Epithelial cell of esophagus (primary cell): ENCODE measurements at regions not wholly inside any gene's neighbourhood (a gene's known extent, or its start where the extent isn't known, plus 50 kb on each side); places are given as distances from the start of the nearest gene placed in this dataset.

Experiments
- DNase-seq: peaks from one replicate; pipeline ENCODE4 v3.0.0; 2010; ENCODE audit warnings: low read depth
- H3K4me3 ChIP-seq: 2 replicates; pipeline ENCODE4 v1.5.1; 2011; ENCODE audit warnings: mild to moderate bottlenecking, low read length, control low read depth
- TF ChIP-seq, protein P1 (sequence below): IDR thresholded peaks from 2 replicates; pipeline ENCODE4 v1.5.1; 2011; ENCODE audit warnings: low read depth, mild to moderate bottlenecking, low read length, control low read depth, inconsistent platforms; ENCODE audit not compliant: insufficient read depth; ENCODE audit errors: missing control alignments

GRCh38 chr15:53843869-53844569 lies 84.6 kb upstream of the WDR72 start:
- TF ChIP-seq, protein P1, sequence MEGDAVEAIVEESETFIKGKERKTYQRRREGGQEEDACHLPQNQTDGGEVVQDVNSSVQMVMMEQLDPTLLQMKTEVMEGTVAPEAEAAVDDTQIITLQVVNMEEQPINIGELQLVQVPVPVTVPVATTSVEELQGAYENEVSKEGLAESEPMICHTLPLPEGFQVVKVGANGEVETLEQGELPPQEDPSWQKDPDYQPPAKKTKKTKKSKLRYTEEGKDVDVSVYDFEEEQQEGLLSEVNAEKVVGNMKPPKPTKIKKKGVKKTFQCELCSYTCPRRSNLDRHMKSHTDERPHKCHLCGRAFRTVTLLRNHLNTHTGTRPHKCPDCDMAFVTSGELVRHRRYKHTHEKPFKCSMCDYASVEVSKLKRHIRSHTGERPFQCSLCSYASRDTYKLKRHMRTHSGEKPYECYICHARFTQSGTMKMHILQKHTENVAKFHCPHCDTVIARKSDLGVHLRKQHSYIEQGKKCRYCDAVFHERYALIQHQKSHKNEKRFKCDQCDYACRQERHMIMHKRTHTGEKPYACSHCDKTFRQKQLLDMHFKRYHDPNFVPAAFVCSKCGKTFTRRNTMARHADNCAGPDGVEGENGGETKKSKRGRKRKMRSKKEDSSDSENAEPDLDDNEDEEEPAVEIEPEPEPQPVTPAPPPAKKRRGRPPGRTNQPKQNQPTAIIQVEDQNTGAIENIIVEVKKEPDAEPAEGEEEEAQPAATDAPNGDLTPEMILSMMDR = no peak
- H3K4me3 ChIP-seq = no peak overlapping the region
- no peak for DNase-seq

GRCh38 chr15:53843166-53843565 lies 83.7 kb upstream of the WDR72 start:
- TF ChIP-seq, protein P1 = no peak
- no peak overlapping the region for H3K4me3 ChIP-seq
- no peak for DNase-seq

GRCh38 chr15:53841651-53842050 lies 82.2 kb upstream of the WDR72 start:
- DNase-seq = no peak
- TF ChIP-seq, protein P1 = no peak
- no peak overlapping the region for H3K4me3 ChIP-seq

DNA sequence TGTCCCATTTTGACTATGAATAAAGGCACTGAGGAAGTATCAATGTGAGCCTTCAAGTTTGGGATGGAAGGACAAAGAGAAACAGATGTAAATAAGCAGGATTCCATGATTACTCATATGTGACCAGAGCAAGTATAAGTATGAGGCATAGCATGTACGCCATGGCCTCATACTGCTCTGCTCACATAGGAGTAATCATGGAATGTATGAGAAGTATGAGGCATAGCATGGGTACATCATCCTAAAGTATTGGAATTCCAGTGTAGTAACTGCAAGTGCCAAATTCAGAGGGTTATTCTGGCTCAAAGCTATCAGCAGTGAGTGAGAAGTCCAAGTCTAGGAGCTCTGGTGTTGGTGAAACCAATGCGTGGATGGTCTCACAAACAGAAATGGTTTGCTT lies 81.2 kb upstream of the WDR72 start:
- peak; percentile 2 for DNase-seq
- TF ChIP-seq, protein P1 = no peak
- H3K4me3 ChIP-seq = no peak overlapping the region

- no peak overlapping the region for H3K4me3 ChIP-seq
- DNase-seq = peak; percentile 58
These were observed 77.8 kb upstream of the WDR72 start for GRCh38 chr15:53837263-53837662.

GRCh38 chr15:53836618-53837017 lies 77.2 kb upstream of the WDR72 start:
- H3K4me3 ChIP-seq = no peak overlapping the region
- TF ChIP-seq, protein P1 = no peak
- no peak for DNase-seq

More at GRCh38 chr15:53837263-53837662, 77.8 kb upstream of the WDR72 start:
- TF ChIP-seq, protein P1 = no peak

- TF ChIP-seq, protein P1 = no peak
- no peak overlapping the region for H3K4me3 ChIP-seq
- peak; percentile 27 for DNase-seq
These were observed 75.8 kb upstream of the WDR72 start for GRCh38 chr15:53835309-53835708.
